NCI-H1694 (cell line): ENCODE measurements at regions not wholly inside any gene's neighbourhood (a gene's known extent, or its start where the extent isn't known, plus 50 kb on each side); places are given as distances from the start of the nearest gene placed in this dataset.

ENCODE experiments used
- DNase-seq: peaks from one replicate; lab custom pipeline; 2025; lab: John Stamatoyannopoulos, UW

- DNase-seq, result no peak
These were observed 77.1 kb downstream of the FBXO5 start for GRCh38 chr6:152905551-152906299.

- DNase-seq, result no peak
These were observed 73.6 kb downstream of the FBXO5 start for GRCh38 chr6:152909241-152909640.

- no peak for DNase-seq
These were observed 66.8 kb downstream of the FBXO5 start for GRCh38 chr6:152916035-152916434.

GRCh38 chr6:152918991-152919390 is 63.9 kb downstream of the FBXO5 start:
- DNase-seq, result no peak

- DNase-seq, result no peak
These were observed 62.8 kb downstream of the FBXO5 start for GRCh38 chr6:152920016-152920415.
